HG02970 (cell line): ENCODE measurements at regions not wholly inside any gene's neighbourhood (a gene's known extent, or its start where the extent isn't known, plus 50 kb on each side); places are given as distances from the start of the nearest gene placed in this dataset.

Experiments used
- ATAC-seq: cut with Tn5 transposase; IDR thresholded peaks from one replicate; pipeline ENCODE4 v1.9.1; 2021; ENCODE audit warnings: mild to moderate bottlenecking, moderate library complexity, moderate number of reproducible peaks; ENCODE audit not compliant: unreplicated experiment, low FRiP score

- ATAC-seq: no peak
Observed at GRCh38 chr2:8072907-8073306, 608.9 kb upstream of the ID2 start.

GRCh38 chr2:8073916-8074315 lies 607.9 kb upstream of the ID2 start:
- ATAC-seq: no peak

- no peak for ATAC-seq
Observed at GRCh38 chr2:8076448-8077342, 605.2 kb upstream of the ID2 start.

- ATAC-seq: no peak
Observed at GRCh38 chr2:8078705-8079104, 603.2 kb upstream of the ID2 start.

- ATAC-seq: no peak
Observed at GRCh38 chr2:8080063-8080462, 601.8 kb upstream of the ID2 start.

GRCh38 chr2:8081130-8081529 lies 600.7 kb upstream of the ID2 start:
- no peak for ATAC-seq

- ATAC-seq: no peak
Observed at GRCh38 chr2:8082840-8083239, 599.0 kb upstream of the ID2 start.

- ATAC-seq: no peak
Observed at GRCh38 chr2:8086357-8086756, 595.5 kb upstream of the ID2 start.

- no peak for ATAC-seq
Observed at GRCh38 chr2:8086796-8087479, 594.9 kb upstream of the ID2 start.

- no peak for ATAC-seq
Observed at GRCh38 chr2:8087480-8087840, 594.4 kb upstream of the ID2 start.

GRCh38 chr2:8088810-8089209 lies 593.0 kb upstream of the ID2 start:
- no peak for ATAC-seq

GRCh38 chr2:8089596-8089995 lies 592.3 kb upstream of the ID2 start:
- no peak for ATAC-seq

- no peak for ATAC-seq
Observed at GRCh38 chr2:8090748-8091700, 590.8 kb upstream of the ID2 start.

- no peak for ATAC-seq
Observed at GRCh38 chr2:8094526-8094925, 587.3 kb upstream of the ID2 start.

GRCh38 chr2:8095978-8096377 lies 585.9 kb upstream of the ID2 start:
- no peak for ATAC-seq

GRCh38 chr2:8096484-8096883 lies 585.4 kb upstream of the ID2 start:
- ATAC-seq: no peak

- ATAC-seq: no peak
Observed at GRCh38 chr2:8098476-8099266, 583.2 kb upstream of the ID2 start.

- no peak for ATAC-seq
Observed at GRCh38 chr2:8099267-8099582, 582.6 kb upstream of the ID2 start.

GRCh38 chr2:8101614-8102277 lies 580.1 kb upstream of the ID2 start:
- ATAC-seq: no peak

- no peak for ATAC-seq
Observed at GRCh38 chr2:8102470-8102869, 579.4 kb upstream of the ID2 start.
